ENCODE measurements at regions not wholly inside any gene's neighbourhood (a gene's known extent, or its start where the extent isn't known, plus 50 kb on each side); places are given as distances from the start of the nearest gene placed in this dataset.

- TF ChIP-seq CTCF (conservative IDR thresholded peaks at IDR 0.05 in 1 of 2, IDR thresholded peaks at IDR 0.05 in 1 of 2; ENCODE audit: low read depth in 1 of 2, low read length in 2 of 2): no peak
- no peak for TF ChIP-seq EZH2 (IDR thresholded peaks at IDR 0.05; ENCODE audit: low read length, missing control alignments)
Observed at GRCh38 chr16:82541103-82541502, 85.7 kb upstream of the CDH13 start.

Measured in fibroblast of lung (primary cell).